HCT116 (cell line): ENCODE measurements at regions not wholly inside any gene's neighbourhood (a gene's known extent, or its start where the extent isn't known, plus 50 kb on each side); places are given as distances from the start of the nearest gene placed in this dataset.

ENCODE experiments used
- ATAC-seq: fragments of 200-7000 bp; cut with Tn5 transposase; 2 replicates; pipeline ENCODE4 v1.9.1; 2020; ENCODE audit warnings: mild to moderate bottlenecking, moderate library complexity
- BruUV-seq: library from RNA; stranded (reverse); fragments of 400-500 nt; replicated peaks from 2 replicates; lab custom pipeline; 2021; lab: Mats Ljungman, UMichigan
- CTCF ChIA-PET: fragments of 300-600 bp; sonication (Branson Sonifier 250); formaldehyde crosslinking; loops from one replicate; lab custom pipeline; 2021; ENCODE audit warnings: antibody characterized with exemption; lab: Charles Lee
- POLR2A ChIA-PET: fragments of 300-600, 350-600 bp; sonication (Branson Sonifier 250); formaldehyde crosslinking; loops from one replicate; lab custom pipeline; 2021; ENCODE audit warnings: antibody characterized with exemption; lab: Charles Lee
- RAD21 ChIA-PET, 2 experiments: fragments of 300-600 bp; sonication (Branson Sonifier 250); formaldehyde crosslinking; loops; one replicate each; lab custom pipeline; 2023; ENCODE audit warnings: low total read pairs in 2 of 2; ENCODE audit not compliant: uncharacterized antibody in 2 of 2, unreplicated experiment in 2 of 2, low non-redundant PET in 1 of 2; lab: Charles Lee
- DNase-seq: peaks from one replicate; pipeline ENCODE4 v3.0.0-alpha.2; 2010; ENCODE audit warnings: low read depth, low spot score
- H2AFZ ChIP-seq: fragments of 200-600 bp; shearing (Covaris generic), sonication (generic); 2 replicates; pipeline ENCODE4 v1.6.1; 2017; ENCODE audit warnings: low read depth, mixed run types, mixed read lengths, antibody characterized with exemption, low read length; ENCODE audit not compliant: poor library complexity, severe bottlenecking
- H3K27ac ChIP-seq: 2 replicates; pipeline ENCODE4 v1.5.1; 2012; ENCODE audit warnings: low read depth, low read length
- H3K27me3 ChIP-seq: fragments of 200-600 bp; sonication (generic); 2 replicates; pipeline ENCODE4 v1.6.1; 2016; ENCODE audit warnings: mixed run types, low read length, mixed read lengths; ENCODE audit not compliant: insufficient read depth
- H3K36me3 ChIP-seq, 2 experiments: fragments of 200-500 bp in 1 of 2; fragments of 200-600 bp in 1 of 2; sonication (Bioruptor generic) in 1 of 2; sonication (generic) in 1 of 2; 2 replicates each; pipeline versions ENCODE4 v1.5.1 to v1.6.1; 2014 to 2016; ENCODE audit warnings: low read length in 2 of 2, inconsistent platforms in 1 of 2, mixed read lengths in 1 of 2, mixed run types in 1 of 2; ENCODE audit not compliant: insufficient read depth in 2 of 2, control insufficient read depth in 1 of 2
- H3K4me1 ChIP-seq, 2 experiments: fragments of 200-600 bp in 1 of 2; sonication (generic) in 1 of 2; 2 replicates each; pipeline versions ENCODE4 v1.5.1 to v1.6.1; 2012 to 2017; ENCODE audit warnings: low read length in 2 of 2, inconsistent platforms in 1 of 2, mild to moderate bottlenecking in 1 of 2, mixed read lengths in 1 of 2, mixed run types in 1 of 2, moderate library complexity in 1 of 2; ENCODE audit not compliant: insufficient read depth in 2 of 2, control insufficient read depth in 1 of 2
- H3K4me2 ChIP-seq: fragments of 200-600 bp; sonication (generic); 2 replicates; pipeline ENCODE4 v1.6.1; 2017; ENCODE audit warnings: mixed run types, low read length, mixed read lengths
- H3K4me3 ChIP-seq, 2 experiments: fragments of 200-600 bp in 1 of 2; sonication (generic) in 1 of 2; replicated peaks in 1 of 2; 2 replicates each; pipeline ENCODE4 v1.5.1; 2011 to 2016; ENCODE audit warnings: low read length in 2 of 2, control low read depth in 1 of 2, low read depth in 1 of 2, mild to moderate bottlenecking in 1 of 2, mixed read lengths in 1 of 2, mixed run types in 1 of 2
- H3K79me2 ChIP-seq: fragments of 200-600 bp; sonication (generic); 2 replicates; pipeline ENCODE4 v1.6.1; 2017; ENCODE audit warnings: mild to moderate bottlenecking, mixed run types, low read length, moderate library complexity, mixed read lengths; ENCODE audit not compliant: insufficient read depth
- H3K9ac ChIP-seq: fragments of 200-600 bp; sonication (generic); 2 replicates; pipeline ENCODE4 v1.6.1; 2016; ENCODE audit warnings: low read length, mixed read lengths
- H3K9me2 ChIP-seq: fragments of 200-600 bp; sonication (generic), shearing (Covaris generic); 2 replicates; pipeline ENCODE4 v1.6.1; 2017; ENCODE audit warnings: mixed run types, mild to moderate bottlenecking, moderate library complexity; ENCODE audit not compliant: insufficient read depth
- H3K9me3 ChIP-seq, 2 experiments: fragments of 200-500 bp in 1 of 2; fragments of 200-600 bp in 1 of 2; sonication (Bioruptor generic) in 1 of 2; sonication (generic) in 1 of 2; 2 replicates each; pipeline ENCODE4 v1.6.1; 2014 to 2017; ENCODE audit warnings: low read length in 2 of 2, mixed read lengths in 2 of 2, inconsistent platforms in 1 of 2, low read depth in 1 of 2, mild to moderate bottlenecking in 1 of 2, mixed run types in 1 of 2, moderate library complexity in 1 of 2; ENCODE audit not compliant: control insufficient read depth in 1 of 2, insufficient read depth in 1 of 2
- H4K20me1 ChIP-seq: fragments of 200-600 bp; sonication (generic), shearing (Covaris generic); 2 replicates; pipeline ENCODE4 v1.6.1; 2017; ENCODE audit warnings: mixed run types, mild to moderate bottlenecking, moderate library complexity; ENCODE audit not compliant: insufficient read depth
- ATF3 ChIP-seq: IDR thresholded peaks from 2 replicates; pipeline ENCODE4 v1.6.1; 2012
- CBX3 ChIP-seq: IDR thresholded peaks from 2 replicates; pipeline ENCODE4 v1.6.1; 2012; ENCODE audit warnings: low read depth
- CEBPB ChIP-seq: IDR thresholded peaks from 2 replicates; pipeline ENCODE4 v1.6.1; 2012; ENCODE audit warnings: low read depth
- EGR1 ChIP-seq: IDR thresholded peaks from 2 replicates; pipeline ENCODE4 v1.6.1; 2012; ENCODE audit warnings: low read depth
- ELF1 ChIP-seq: IDR thresholded peaks from 2 replicates; pipeline ENCODE4 v1.6.1; 2012; ENCODE audit warnings: low read depth, borderline replicate concordance
- EZH2phosphoT487 ChIP-seq: fragments of 200-600 bp; IDR thresholded peaks from 2 replicates; pipeline ENCODE4 v1.6.1; 2018; ENCODE audit warnings: antibody characterized with exemption, borderline replicate concordance
- POLR2A ChIP-seq: IDR thresholded peaks from 2 replicates; pipeline ENCODE4 v1.7.0; 2011; ENCODE audit warnings: borderline replicate concordance; ENCODE audit not compliant: insufficient read depth, insufficient read length; ENCODE audit errors: extremely low read depth
- YY1 ChIP-seq: IDR thresholded peaks from 2 replicates; pipeline ENCODE4 v1.6.1; 2011; ENCODE audit warnings: low read length, low read depth, moderate library complexity, mild to moderate bottlenecking; ENCODE audit not compliant: insufficient replicate concordance; ENCODE audit errors: extremely low read depth
- ZFX ChIP-seq: fragments of 450-650 bp; IDR thresholded peaks from 2 replicates; pipeline ENCODE4 v1.6.1; 2017
- ZNF274 ChIP-seq: fragments of 200-500 bp; sonication (Bioruptor generic); IDR thresholded peaks from 2 replicates; pipeline ENCODE4 v1.6.1; 2014; ENCODE audit warnings: mild to moderate bottlenecking, low read depth, low read length, inconsistent platforms
- intact Hi-C: fragments of 100-400 bp; cut with micrococcal nuclease; formaldehyde crosslinking; loops from 2 replicates; pipeline ENCODE4 v1.10.0; 2022
- TF ChIP-seq, protein P1 (sequence below), 3 experiments: fragments of 200-600 bp in 1 of 3; sonication (generic) in 1 of 3; IDR thresholded peaks in 2 of 3; conservative IDR thresholded peaks in 1 of 3; 2 replicates each; pipeline ENCODE4 v1.5.1; 2012 to 2017; ENCODE audit warnings: low read depth in 2 of 3, low read length in 2 of 3, antibody characterized with exemption in 1 of 3, borderline replicate concordance in 1 of 3, control low read depth in 1 of 3, mild to moderate bottlenecking in 1 of 3, mixed read lengths in 1 of 3, mixed run types in 1 of 3, moderate library complexity in 1 of 3; ENCODE audit not compliant: insufficient read depth in 1 of 3
- TF ChIP-seq, protein P2 (sequence below): IDR thresholded peaks from 2 replicates; pipeline ENCODE4 v1.6.1; 2012
- TF ChIP-seq, protein P3 (sequence below): IDR thresholded peaks from 2 replicates; pipeline ENCODE4 v1.6.1; 2012; ENCODE audit warnings: low read depth

GRCh38 chr12:98179151-98179550 lies 336.2 kb upstream of the TMPO start:
- intact Hi-C loops, result no loop called here
- no TSS peak for BruUV-seq
- CTCF ChIA-PET, result no interaction called here
- Histone ChIP-seq H3K27ac (no peak overlapping the region), H3K4me1 (no peaks in the 10 kb centered on the region), H3K9ac (no peak overlapping the region)
- ATAC-seq, result no peak
- no peak for DNase-seq
- TF ChIP-seq ATF3 (no peak), CEBPB (no peak), YY1 (no peak), ZNF274 (no peak), EGR1 (no peak), POLR2A (no peak), ELF1 (no peak), EZH2phosphoT487 (no peak), CBX3 (no peak), ZFX (no peak)
- TF ChIP-seq, protein P1, sequence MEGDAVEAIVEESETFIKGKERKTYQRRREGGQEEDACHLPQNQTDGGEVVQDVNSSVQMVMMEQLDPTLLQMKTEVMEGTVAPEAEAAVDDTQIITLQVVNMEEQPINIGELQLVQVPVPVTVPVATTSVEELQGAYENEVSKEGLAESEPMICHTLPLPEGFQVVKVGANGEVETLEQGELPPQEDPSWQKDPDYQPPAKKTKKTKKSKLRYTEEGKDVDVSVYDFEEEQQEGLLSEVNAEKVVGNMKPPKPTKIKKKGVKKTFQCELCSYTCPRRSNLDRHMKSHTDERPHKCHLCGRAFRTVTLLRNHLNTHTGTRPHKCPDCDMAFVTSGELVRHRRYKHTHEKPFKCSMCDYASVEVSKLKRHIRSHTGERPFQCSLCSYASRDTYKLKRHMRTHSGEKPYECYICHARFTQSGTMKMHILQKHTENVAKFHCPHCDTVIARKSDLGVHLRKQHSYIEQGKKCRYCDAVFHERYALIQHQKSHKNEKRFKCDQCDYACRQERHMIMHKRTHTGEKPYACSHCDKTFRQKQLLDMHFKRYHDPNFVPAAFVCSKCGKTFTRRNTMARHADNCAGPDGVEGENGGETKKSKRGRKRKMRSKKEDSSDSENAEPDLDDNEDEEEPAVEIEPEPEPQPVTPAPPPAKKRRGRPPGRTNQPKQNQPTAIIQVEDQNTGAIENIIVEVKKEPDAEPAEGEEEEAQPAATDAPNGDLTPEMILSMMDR (IDR thresholded peaks at IDR 0.05 in 2 of 3, conservative IDR thresholded peaks at IDR 0.05 in 1 of 3; ENCODE audit: borderline replicate concordance in 1 of 3, insufficient read depth in 1 of 3, low read depth in 2 of 3, low read length in 2 of 3), result no peak
- TF ChIP-seq, protein P2, sequence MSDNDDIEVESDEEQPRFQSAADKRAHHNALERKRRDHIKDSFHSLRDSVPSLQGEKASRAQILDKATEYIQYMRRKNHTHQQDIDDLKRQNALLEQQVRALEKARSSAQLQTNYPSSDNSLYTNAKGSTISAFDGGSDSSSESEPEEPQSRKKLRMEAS, result no peak
- TF ChIP-seq, protein P3, sequence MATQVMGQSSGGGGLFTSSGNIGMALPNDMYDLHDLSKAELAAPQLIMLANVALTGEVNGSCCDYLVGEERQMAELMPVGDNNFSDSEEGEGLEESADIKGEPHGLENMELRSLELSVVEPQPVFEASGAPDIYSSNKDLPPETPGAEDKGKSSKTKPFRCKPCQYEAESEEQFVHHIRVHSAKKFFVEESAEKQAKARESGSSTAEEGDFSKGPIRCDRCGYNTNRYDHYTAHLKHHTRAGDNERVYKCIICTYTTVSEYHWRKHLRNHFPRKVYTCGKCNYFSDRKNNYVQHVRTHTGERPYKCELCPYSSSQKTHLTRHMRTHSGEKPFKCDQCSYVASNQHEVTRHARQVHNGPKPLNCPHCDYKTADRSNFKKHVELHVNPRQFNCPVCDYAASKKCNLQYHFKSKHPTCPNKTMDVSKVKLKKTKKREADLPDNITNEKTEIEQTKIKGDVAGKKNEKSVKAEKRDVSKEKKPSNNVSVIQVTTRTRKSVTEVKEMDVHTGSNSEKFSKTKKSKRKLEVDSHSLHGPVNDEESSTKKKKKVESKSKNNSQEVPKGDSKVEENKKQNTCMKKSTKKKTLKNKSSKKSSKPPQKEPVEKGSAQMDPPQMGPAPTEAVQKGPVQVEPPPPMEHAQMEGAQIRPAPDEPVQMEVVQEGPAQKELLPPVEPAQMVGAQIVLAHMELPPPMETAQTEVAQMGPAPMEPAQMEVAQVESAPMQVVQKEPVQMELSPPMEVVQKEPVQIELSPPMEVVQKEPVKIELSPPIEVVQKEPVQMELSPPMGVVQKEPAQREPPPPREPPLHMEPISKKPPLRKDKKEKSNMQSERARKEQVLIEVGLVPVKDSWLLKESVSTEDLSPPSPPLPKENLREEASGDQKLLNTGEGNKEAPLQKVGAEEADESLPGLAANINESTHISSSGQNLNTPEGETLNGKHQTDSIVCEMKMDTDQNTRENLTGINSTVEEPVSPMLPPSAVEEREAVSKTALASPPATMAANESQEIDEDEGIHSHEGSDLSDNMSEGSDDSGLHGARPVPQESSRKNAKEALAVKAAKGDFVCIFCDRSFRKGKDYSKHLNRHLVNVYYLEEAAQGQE, result no peak
- TF ChIP-seq, all 23 proteins: peak for 0
- Histone ChIP-seq H3K79me2 (no peaks in the 10 kb centered on the region), H3K9me2 (no peaks in the 10 kb centered on the region), H3K4me2 (no peak overlapping the region), H4K20me1 (no peaks in the 10 kb centered on the region), H3K36me3 (no peaks in the 10 kb centered on the region), H3K27me3 (peaks cover 41% of the 10 kb centered on the region), H3K4me3 (no peak overlapping the region), H2AFZ (no peak overlapping the region), H3K9me3 (no peaks in the 10 kb centered on the region)
- ChIA-PET POLR2A (no interaction called here), RAD21 (no interaction called here)
